ENCODE measurements at regions not wholly inside any gene's neighbourhood (a gene's known extent, or its start where the extent isn't known, plus 50 kb on each side); places are given as distances from the start of the nearest gene placed in this dataset.
"Not testable (repeated sequence)": the region's sequence is repeated elsewhere in the genome, so short reads cannot be mapped to it uniquely, and the experiment has no call there.

DNA sequence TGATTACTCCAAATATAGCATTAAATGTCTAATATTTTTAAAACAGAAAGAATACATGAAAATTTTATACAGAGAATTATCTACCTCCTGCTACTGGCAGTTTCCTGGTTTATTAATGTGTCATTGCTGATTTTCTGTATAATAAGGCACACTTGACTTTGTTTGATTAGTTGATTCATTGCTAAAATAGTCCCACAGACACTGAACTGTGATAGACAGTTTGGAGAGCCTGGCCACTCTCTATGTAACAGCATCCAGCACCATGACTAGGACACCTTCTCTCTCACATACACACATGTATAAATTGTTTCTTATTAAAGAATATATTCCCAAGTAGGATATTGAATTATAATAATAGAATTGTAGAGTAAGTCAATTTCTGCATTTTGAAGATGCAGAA is 368.5 kb upstream of the SNX7 start:
- no peak for DNase-seq (ENCODE audit: low read depth, low spot score)

DNA sequence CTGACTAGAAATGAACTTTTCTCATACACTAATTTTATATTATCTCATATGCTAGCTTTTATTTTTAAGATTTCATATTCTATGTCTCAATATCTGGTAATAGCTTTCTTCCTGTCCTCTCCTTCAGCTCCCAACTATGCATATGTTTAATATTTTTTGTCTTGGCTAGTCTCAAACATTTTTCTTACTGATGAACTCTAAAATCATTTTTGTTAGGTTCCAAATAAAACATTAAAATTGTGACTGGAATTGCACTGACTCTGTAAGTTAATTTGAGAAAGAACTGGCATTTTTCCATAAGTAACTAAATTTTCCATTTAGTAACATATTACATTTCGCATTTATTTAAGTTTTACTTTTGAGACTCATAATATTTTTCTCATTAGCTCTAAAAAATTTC is 368.5 kb upstream of the DPYD start:
- no peak for DNase-seq (ENCODE audit: low read depth, low spot score)

DNA sequence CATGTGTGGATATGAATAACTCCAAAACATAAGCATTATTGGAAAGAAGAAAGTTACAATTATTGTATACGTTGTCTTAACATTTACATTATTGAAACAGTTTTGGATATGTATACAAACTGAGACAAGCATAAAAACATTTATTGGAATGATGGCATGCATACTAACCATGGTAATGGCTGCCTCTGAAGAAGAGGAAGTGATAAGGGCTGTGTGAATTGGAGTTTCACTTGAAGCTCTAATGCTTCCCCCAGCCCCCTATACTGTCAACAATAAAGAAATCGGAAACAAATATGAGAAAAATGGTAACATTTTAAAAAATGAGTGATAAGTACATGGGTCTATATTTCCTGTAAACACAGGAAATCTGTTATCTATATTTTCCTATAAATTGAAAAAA is 367.7 kb upstream of the DPYD start:
- DNase-seq (ENCODE audit: low read depth, low spot score) = no peak

DNA sequence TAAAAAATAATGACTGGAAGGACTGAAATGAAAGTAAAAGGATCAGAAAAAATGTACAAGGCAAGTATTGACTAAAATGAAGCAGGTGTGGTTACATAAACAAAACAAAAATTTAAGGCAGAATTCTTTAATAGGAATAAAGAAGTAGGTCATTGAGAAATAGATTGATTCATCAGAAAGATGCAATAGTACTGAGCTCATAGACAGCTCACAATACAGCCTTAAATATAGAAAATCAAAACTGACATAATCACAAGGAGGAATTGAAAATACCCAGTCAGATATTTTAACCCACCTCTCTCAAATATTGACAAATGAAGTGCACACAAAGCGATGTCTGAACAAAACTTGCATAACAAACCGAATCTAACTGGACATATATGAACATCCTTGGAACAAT is 366.8 kb upstream of the DPYD start:
- DNase-seq (ENCODE audit: low read depth, low spot score) = no peak

DNA sequence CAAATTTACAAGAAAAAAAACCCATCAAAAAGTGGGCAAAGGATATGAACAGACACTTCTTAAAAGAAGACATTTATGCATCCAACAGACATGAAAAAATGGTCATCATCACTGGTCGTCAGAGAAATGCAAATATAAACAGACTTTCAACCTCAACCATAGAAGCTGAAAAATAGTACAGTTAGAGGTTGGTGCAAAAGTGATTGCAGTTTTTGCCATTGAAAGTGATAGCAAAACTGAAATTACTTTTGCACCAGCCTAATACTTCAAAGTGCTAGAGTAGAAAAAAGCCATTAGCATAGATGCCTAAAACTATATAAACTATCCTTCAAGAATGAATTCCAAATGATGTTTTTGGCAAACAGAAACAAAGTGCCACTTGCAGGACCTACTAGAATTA is 365.8 kb upstream of the DPYD start:
- DNase-seq (ENCODE audit: low read depth, low spot score) = no peak

DNA sequence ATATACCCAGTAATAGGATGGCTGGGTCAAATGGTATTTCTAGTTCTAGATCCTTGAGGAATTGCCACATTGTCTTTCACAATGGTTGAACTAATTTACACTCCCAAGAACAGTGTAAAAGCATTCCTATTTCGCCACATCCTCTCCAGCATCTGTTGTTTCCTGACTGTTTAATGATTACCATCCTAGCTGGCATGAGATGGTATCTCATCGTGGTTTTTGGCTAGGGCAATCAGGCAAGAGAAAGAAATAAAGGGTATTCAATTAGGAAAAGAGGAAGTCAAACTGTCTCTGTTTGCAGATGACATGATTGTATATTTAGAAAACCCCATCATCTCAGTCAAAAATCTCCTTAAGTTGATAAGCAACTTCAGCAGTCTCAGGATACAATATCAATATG is 364.5 kb upstream of the DPYD start:
- not testable (repeated sequence) for DNase-seq (ENCODE audit: low read depth, low spot score)

DNA sequence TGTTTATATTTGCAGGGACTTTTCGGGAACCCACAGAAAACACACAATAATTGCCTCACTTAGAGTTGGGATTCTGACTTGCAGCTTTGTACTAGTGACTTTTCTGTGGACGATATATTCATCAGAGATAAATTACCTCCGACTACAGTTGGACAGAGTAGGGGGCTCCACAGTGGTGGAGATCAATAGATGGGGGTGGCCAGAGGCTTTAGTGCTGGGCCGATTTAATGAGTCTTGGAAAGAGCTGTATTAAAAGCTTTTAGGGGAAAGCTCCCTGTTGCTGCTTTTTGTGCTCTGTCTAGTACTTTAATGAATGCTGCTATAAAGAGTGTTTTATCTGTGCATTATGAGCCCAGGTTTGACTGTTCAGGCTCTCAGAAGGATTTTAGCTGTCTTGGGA is 359.2 kb upstream of the DPYD start:
- DNase-seq (ENCODE audit: low read depth, low spot score) = no peak

DNA sequence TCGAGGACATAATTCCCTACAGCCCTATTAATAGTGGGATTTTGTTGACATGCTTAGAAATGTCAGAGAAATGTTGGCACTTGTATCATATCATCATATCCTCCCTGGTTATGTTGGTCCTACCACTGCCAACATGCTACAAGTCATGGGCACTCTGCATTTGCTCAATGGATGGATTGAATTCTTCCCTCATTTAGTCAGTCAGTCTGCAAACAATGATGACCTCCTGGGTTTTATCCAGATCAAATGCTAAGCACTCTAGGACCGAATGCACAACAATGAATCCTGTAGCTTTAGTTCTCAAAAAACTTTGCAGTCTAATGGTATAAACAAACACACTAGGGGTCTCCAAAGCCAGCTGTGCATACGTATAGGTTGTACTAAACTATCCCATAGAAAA is 357.2 kb upstream of the DPYD start:
- no peak for DNase-seq (ENCODE audit: low read depth, low spot score)

DNA sequence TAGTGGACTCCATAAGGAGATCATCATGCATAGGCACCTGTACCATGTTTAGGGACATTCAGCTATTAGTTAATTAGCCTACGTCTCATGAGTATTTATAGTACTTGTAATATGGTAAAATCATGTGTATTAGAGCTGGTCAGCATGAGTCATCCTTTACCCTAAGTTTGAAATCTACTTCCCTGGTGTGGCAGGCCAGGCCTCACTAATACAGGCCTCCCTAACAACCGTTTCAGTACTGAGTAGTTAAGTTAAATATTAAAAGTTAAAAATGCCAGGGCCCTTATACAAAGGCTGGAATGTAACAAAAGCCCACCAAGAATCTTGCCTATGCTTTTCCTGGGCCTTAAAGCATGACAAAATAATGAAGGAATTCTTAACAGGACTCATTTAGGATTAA is 356.3 kb upstream of the DPYD start:
- no peak for DNase-seq (ENCODE audit: low read depth, low spot score)

DNA sequence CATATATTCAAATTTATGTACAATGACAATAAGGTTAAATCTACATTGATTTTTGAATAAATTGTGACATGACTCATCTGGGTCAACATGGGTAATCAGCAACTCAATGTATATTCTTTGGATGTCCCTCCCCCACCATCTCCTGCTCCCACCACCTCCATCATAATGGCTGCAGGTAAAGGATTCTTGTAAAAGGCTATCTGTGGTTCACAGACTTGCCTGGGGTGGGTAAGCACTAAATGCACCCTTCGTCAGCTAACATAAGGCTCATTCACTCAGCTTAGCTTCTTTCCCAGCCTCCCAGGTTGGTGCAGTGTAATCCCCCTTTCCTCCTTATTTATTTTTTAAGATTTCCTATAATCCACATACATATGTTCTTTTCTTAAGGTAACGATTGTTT is 355.7 kb upstream of the DPYD start:
- no peak for DNase-seq (ENCODE audit: low read depth, low spot score)

DNA sequence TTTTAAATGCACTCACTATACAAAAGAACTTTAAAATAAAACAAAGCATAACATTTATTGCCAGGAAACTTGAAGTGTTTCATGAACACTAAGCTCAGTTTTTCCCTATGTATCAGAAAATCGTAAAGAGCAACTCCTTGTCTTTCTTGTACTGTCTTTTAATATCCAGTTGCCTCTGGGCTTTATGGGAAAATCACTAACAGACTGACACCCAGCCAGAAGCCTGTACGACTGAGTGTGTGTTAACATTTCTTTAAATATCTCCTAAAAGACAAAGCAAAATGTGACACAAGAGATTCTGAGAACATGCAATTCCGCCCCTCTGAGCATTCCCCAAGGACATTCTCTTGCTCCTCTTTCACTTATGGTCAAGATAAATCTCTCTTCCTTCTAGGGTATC is 347.5 kb upstream of the DPYD start:
- no peak for DNase-seq (ENCODE audit: low read depth, low spot score)

DNA sequence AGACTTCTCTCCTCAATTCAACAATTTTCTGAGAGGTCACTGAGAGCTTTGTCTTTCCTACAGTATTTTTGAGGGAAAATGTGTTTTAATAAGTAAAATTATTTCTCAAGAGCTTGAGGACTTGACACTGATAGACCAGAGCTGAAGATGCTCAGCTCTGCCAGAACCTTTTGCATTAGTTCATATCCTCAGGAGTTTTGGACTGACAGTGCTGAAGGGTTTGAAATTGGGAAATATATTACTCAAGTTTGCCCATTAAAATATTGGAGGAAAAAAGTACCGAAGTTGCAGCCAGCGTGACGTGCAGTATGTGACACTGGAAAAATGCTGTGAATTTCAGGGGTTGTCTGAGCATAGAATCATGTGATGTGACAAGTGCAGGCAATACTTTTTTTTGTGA is 346.6 kb upstream of the DPYD start:
- DNase-seq (ENCODE audit: low read depth, low spot score) = no peak

DNA sequence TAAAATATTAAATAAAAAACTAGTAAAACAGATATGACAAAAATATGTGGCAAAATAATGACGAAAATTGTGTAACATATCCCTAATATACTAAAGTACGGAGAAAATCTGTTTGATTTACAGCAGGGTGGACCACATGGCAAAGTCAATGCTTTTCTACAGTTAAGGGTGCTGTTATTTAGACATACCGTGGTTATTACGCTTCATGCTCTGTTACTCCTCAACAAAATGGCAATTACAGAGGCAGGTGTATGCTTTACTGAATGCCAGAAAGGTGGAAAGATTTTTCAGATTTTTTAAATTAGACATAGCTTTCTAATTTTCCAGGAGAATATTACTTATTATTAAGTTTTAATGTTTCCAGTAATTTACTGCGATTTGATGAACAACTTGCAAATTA is 343.9 kb upstream of the DPYD start:
- no peak for DNase-seq (ENCODE audit: low read depth, low spot score)

DNA sequence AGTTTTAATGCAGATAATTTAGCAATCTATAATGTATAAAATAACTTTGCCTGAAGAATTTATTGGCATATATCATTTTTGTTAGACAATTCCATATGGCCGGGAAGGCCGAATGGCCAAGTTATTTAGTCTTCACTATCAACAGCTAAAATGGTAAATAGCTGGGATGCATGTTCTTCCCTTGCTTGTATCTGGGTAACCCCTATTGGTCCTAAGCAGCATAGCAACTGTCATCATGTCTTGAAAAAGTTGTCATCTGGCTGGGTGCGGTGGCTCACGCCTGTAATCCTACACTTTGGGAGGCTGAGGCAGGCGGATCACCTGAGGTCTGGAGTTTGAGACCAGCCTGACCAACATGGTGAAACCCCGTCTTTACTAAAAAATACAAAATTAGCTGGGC is 340.0 kb upstream of the DPYD start:
- DNase-seq (ENCODE audit: low read depth, low spot score) = no peak

DNA sequence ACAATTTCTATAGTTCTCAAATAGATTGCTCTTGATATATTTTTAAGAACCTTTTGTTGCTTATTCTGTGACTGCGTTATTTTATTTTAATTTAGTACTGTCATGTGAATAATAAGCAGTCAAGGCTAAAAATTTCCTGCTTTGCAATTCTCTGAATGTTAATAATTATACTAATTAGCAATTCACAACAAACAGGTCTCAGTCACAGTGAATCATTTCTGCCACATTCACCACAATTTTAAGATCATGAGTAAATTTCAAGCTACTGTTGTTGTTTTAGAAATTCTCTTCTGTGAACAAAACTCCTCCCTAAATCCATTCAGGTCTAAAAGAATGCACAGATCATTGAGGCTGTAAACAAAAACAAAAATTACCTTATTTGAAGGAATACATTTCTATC is 339.6 kb upstream of the DPYD start:
- DNase-seq (ENCODE audit: low read depth, low spot score) = no peak

DNA sequence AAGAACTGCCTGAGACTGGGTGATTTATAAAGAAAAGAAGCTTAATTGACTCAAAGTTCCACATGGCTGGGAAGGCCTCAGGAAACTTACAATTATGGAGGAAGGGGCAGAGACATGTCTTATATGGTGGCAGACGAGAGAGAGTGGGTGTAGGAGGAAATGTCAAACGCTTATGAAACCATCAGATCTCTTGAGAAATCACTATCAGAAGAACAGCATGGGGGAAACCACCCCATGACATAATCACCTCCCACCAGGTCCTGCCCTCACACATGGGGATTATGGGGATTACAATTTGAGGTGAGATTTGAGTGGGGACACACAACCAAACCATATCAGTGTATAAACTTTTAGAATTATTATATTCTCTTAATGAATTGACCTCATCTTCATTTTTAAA is 335.9 kb upstream of the DPYD start:
- no peak for DNase-seq (ENCODE audit: low read depth, low spot score)

DNA sequence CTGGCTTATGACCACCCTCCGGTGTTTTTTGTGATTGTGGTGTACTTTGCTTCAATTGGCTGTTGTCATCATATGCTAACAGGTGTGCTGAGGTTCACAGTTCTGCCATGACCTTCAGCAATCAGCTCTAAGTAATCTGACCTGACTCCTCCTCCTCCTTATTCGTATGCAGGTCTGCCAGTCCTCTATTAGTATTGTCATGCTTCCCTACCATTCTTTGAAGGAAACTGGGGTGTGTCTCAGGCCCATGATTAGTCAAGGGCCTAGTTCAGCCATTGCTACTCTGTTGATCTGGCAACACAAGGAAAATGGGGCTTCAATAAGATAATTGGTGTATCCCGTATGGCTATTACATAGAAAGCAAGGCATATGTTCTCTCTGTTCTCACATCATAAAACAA is 332.3 kb upstream of the DPYD start:
- DNase-seq (ENCODE audit: low read depth, low spot score) = no peak

DNA sequence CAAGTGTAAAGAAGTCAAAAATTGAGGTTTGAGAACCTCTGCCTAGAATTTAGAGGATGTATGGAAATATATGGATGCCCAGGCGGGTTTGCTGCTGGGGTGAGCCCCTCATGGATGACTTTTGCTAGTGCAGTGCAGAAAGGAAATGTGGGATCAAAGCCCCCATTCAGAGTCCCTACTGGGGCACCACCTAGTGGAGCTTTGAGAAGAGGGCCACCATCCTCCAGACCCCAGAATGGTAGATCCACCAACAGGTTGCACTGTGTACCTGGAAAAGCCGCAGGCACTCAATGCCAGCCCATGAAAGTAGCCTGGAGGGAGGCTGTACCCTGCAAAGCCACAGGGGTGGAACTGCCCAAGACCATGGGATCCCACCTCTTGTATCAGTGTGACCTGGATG is 330.7 kb upstream of the DPYD start:
- DNase-seq (ENCODE audit: low read depth, low spot score) = no peak

DNA sequence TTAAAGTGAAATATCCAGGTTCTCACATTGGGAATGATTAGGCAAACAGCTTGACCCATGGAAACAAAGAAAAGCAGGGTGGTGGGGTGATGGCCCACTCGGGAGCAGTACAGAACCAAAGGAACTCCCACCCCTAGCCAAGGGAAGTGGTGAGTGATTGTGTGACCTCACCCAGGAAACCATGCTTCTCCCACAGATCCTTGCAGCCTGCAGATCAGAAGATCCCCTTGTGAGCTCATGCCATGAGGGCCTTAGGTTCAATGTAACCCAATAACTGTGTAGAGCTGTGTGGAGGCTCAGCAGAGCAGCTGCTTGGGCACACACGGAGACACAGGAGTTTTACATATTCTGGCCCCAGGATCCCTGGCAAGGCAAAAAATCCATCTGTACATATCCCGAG is 311.8 kb upstream of the DPYD start:
- DNase-seq (ENCODE audit: low read depth, low spot score) = no peak

DNA sequence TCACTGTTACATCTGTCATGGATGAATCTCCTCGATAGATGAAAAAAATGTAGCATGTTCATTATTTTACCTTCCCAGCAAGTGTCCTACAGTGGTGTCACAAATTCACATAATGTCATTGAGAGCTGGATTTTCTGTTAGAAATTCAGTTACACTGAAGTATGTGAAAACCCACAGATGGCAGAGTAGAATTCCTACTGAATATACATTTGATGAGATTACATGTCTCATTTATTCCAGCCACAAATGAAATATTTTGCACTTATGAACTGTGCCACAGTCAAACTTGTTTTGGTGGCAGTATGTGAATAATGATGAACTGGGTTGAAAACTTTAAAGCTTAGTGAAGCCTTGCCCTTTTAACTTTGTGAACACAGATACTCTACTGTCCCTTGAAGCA is 301.9 kb upstream of the DPYD start:
- no peak for DNase-seq (ENCODE audit: low read depth, low spot score)

DNA sequence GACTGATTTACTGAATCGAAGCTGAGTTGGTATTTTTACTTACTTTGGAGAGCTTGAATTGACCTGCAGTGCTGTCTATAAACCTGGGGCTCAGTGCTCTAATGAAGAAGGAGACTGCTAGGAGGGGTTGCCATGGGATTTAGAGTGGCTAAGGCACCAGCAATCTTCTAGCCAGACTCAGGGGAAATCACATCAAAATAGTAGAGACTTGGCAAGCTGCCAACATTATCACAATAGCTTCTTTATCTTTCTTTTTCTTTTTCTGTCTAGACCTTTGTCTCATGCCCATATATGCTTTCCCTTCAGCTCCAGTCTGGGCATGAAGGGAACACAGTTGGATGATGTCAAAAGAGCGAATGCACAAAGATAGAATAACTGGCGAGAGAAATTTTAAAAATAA is 301.1 kb upstream of the DPYD start:
- DNase-seq (ENCODE audit: low read depth, low spot score) = no peak

DNA sequence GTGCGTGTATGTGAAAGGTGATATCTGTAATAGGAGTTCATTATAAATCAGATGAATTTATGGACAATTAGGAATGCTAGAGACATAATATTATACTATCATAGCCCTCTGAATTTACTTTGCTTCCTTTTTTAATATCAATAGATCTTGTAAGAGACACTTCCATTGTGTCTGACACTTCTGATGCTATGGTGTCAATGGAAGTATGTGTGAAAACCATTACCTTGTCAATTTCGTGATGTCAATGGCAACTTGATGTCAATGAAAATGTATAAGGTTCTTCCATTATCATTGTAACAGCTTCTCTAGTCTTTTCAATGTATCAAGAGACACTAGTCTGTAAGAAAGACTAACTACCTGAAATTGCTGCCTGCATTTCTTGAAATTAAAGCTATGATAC is 296.8 kb upstream of the DPYD start:
- no peak for DNase-seq (ENCODE audit: low read depth, low spot score)

DNA sequence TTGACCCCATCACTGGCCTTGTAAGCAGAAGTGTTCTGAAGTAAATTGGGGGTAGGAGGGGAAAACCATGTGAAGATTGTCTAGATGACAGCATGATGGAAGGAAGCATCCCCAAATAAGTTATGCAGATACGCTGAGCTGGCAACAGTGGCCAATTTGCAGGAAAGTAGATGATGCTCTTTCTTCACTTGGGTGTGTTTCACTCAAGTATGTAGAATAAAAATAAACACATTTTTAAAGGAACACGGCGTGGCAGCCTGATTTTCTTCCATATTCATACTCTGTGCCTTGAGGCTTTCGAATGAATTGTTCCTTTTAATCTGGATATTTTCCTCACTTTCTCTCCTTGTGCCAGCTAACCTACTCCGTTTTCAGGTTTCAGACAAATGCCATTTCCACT is 295.5 kb upstream of the DPYD start:
- no peak for DNase-seq (ENCODE audit: low read depth, low spot score)

DNA sequence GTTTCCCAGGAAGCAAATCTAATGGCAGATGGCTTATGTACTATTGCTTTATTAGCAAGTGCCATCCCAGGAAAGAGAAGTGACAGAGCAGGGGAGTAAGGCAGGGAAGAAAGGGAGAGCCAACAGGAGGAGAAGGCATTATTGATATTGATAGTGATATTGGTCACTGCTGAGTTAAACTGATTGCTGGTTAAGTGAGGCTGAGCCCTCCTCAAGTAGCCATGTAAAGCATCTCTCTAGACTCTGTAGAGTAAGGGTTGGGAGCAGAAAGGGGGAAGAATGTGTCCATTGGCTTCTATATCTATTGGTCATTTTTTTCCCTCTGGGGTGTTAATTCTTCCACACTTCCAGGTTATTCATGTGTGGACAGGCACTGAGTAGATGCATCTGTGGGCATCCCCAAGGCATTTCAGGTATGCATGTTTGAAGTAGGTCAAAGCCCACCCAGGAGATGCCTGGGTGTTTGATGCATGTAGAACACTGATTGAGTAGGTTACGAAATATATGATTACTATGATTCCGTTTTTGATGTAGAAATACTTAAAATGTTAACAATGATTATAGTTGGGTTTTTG is 290.5 kb upstream of the DPYD start:
- DNase-seq (ENCODE audit: low read depth, low spot score) = no peak

DNA sequence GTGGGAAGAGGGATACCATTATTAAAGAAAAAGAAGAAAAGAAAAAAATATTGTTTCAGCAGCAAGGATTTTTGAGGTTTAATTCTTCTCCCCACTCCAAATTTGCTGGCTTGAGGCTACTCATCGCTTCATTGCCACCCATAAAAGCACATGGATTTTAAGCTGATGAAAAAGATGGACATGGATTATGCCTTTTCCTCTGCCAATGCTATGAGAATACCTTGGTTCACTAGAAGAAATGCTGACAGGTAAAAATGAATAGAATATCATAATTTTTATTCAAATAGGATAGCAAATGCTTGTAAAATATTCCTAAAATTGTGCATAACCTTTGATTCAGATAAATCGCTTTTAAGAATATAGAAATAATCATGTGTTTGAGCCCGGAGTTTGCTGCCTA is 289.7 kb upstream of the DPYD start:
- no peak for DNase-seq (ENCODE audit: low read depth, low spot score)

Data from smooth muscle cell of the brain vasculature (primary cell).